T-helper 2 cell (primary cell): ENCODE measurements at regions not wholly inside any gene's neighbourhood (a gene's known extent, or its start where the extent isn't known, plus 50 kb on each side); places are given as distances from the start of the nearest gene placed in this dataset.
A peak's percentile ranks its signal among the peaks of the same experiment; 100 is the strongest.

Experiments used
- DNase-seq, 5 experiments: peaks; one replicate each; pipeline versions ENCODE4 v3.0.0 to v3.0.0-alpha.2; 2012 to 2022

GRCh38 chr11:70630068-70630467 lies 231.7 kb downstream of the CTTN start:
- DNase-seq = no peak

DNA sequence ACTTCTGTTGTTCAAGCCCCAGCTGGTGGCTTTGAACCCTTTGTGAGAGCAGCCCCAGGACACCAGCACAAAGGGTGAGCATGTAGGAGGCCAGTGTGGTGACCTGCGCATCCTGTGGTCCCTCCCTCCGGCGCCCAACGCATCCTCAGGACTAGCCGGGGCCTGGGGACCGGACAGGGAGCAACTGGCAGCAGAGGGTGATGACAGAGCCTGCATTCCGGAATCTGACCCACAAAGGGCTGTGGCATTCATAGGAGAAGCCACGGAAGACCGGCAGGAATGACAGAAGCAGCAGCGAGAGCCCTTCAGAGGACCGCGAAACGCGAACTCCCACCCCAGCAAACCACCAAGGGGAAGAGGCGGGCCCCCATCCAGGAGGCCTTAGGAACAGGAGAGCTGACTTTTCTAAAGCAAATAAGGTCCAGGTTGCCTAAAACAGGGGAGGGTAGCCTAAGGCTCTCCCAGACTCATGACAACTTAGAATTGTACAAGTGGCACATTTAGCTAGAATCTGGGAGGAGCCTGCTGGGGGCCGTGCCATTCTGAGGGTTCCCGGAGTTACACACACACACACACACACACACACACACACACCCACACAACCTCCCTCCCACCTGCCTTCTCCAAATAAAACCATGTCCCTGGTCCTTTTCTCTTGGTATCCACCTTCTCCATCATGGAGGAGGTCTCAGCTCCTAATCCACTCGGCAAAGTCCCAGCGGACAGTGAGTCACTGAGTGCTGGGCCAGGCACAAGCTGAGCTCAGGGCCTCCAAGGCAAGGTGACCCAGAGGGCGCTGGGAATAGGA lies 232.7 kb downstream of the CTTN start:
- DNase-seq = no peak

DNA sequence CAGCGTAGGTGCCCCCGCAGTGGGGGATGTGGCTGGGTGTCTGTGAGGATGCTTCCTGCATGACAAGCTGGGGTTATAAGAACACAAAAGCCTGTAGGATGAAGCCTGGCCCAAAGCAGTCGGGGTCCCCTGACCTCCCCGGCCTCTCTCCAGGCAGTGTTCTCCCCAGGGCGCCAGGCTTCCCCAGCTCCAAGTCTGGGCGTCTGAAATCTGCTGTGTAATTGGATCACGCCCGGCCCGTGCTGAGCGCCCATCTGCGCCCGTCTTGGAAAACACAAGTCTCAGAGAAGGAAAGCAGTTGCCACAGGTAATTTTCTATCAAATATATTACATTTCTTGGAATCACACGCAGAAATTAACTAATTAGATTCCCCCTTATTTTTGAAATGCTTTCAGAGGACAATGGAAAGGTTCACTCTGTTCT lies 233.3 kb downstream of the CTTN start:
- no peak for DNase-seq

DNA sequence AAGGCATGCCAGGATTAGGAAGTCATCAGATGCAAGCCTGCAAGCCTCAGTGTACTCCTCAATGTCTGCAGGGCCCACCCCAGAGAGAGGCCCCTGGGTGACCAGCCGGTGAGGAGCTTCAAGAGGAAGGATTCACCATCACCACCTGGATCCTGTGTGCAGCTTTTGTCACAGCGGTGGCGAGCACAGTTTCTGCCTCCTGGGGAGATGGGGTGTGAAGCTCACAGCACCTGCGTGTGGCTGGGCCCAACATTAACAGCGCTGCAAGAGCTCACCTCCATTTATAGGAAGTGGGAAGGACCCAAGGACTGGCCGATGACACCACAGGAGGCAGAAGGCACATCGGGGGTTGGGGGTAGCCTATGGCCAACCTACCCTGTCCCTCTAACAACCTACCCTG lies 235.3 kb downstream of the CTTN start:
- DNase-seq = no peak

DNA sequence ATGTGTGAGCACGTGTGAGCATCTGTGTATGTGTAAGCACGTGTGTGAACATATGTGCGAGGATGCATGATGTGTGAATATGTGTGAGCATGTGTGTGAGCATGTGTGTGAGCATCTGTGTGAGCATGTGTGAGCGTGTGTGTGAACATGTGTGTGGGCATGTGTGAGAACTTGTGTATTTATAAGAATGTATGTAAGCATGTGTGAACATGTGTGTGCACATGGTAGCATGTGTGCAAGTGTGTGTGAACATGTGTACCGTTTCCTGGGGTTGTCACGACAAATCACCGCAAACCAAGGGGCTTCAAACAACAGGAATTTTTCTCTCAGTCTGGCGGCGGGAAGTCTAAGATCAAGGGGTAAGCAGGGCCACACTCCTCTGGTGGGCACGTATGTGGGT lies 238.3 kb downstream of the CTTN start:
- no peak for DNase-seq

- no peak for DNase-seq
These were observed 239.0 kb downstream of the CTTN start for GRCh38 chr11:70637186-70637800.

DNA sequence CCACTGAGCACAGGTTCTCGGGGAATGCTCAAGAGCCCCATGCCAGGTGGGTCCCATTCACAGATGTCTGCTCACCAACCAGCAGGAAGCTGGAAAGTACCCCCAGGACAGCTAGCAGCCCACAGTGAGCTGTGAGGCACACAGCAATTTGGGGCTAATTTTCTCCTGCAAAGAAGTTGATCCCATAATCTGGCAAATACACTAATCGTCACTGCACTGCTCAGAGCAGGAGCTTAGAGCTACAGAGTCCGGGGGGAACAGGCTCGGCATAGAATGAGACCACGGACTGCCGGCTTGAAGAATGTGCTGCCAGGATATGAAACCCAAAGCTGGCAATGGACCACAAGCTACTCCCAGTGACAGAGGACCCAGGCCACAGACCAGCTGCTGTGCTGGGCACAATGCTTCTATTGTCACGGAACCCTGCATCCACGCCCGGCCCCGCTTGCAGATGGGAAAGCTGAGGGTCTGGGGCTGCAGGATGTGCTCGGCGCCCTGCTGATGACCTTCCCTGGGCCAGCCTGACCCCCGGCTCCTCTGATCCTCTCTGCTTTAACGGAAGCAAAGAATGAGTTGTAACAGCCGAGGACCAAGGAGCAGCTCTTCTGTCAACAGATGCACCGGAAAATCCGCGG lies 239.7 kb downstream of the CTTN start:
- DNase-seq = no peak

DNA sequence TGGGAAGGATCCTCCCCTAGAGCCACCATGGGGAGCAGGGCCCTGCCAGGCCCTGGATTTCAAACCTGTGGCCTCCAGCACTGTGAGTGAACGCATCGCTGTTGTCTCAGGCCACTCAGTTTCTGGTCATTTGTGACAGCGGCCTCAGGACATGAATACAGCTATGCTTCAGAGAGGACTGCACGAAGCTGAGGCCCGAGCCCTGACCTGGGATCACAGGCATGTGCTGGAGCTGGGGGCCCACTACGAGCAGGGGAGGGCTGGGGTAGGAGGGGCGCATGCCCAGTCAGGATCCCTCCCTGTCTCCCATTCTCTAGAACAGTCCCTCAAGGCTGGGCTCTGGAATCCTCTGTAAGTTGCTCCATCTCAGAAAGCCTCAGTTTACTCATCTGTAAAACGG lies 242.1 kb downstream of the CTTN start:
- DNase-seq = no peak

DNA sequence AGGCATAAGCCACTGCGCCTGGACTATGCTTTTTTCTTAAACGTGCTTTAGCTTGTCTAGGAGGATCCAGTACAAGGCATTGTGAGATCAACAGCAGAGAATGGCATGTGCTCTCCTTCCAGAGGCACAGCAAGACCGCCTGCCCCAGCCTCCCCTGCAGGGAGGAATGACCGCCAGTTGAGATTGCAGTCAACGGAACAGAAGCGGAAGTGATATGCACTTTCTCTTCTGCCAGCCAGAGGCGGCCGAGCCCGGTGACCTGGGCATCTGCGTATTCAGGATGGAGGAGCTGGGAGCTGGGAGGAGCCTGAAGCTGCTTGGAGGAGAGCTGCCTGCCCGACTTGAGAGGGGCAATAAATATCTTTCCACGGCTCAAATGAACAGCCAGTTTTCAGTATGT lies 243.0 kb downstream of the CTTN start:
- no peak for DNase-seq

DNA sequence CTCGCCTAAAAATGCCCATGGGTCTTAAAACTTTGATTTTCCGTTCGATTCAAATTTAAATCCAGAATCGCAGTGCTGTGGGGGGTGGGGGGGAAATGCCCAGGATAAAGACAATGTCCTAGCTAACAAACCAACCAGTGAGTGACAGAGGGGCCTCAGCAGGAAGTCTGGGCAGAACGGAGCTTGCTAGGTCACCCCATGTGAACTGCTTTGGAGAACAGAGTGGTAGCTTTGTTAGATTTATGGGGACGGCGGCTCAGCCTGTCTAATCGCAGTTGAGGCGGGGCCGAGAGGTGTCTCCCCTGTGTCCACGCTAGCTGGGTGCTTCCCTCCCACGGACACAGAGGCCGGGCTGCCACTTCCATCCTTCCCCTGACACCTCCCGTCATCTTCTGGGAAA lies 243.9 kb downstream of the CTTN start:
- no peak for DNase-seq

GRCh38 chr11:70643642-70644041 lies 245.3 kb downstream of the CTTN start:
- DNase-seq = no peak

DNA sequence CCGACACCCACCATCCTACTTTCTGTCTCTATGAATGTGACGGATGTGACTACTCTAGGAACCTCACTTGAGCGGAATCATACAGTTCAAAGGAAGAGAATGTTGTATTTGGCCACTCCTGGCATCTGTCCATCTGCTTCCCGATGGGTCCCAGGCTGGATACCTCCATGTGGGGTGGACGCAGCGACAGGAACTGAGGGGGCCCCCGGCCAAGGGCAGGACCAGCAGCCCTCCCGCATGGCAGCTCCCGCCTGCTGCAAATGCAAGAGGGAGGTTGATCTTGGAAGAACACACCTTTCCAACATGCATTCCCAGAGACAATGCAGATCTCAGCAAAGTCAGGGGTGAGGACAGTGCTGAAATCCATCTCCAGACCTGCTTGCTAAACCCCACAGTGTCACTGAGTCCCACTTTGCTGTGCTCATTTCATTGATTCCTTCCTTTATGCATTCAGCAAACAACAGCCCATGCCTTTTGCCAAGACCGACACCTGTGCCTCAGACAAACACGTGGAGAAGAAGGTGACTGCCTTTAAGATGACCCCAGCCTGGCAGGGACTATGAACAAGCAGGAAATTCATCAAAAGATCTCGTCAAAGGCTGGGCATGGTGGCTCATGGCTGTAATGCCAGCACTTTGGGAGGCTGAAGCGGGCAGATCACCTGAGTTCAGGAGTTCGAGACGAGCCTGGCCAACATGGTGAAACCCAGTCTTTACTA lies 246.2 kb downstream of the CTTN start:
- DNase-seq = no peak

DNA sequence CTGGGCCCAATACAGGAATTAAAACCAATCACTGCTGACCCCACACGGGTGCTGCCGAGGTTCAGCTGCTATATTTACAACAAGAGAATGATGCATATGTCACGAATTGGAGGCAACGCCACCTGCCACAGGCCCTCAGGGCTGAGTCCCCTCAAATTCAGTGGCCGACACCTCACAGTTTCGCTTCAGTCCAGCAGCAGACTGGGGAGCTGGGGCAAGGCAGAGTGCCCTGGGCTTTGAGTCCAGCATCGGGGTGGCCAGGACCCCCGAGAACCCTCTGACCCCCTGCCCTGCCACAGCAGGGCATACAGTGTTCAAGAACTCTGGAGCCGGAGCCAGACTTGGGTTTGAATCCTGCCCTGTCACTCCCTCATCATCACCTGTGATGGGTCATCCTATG lies 247.2 kb downstream of the CTTN start:
- no peak for DNase-seq

GRCh38 chr11:70646272-70647049 lies 248.1 kb downstream of the CTTN start:
- DNase-seq = no peak

GRCh38 chr11:70647188-70648166 lies 249.1 kb downstream of the CTTN start:
- DNase-seq = no peak

DNA sequence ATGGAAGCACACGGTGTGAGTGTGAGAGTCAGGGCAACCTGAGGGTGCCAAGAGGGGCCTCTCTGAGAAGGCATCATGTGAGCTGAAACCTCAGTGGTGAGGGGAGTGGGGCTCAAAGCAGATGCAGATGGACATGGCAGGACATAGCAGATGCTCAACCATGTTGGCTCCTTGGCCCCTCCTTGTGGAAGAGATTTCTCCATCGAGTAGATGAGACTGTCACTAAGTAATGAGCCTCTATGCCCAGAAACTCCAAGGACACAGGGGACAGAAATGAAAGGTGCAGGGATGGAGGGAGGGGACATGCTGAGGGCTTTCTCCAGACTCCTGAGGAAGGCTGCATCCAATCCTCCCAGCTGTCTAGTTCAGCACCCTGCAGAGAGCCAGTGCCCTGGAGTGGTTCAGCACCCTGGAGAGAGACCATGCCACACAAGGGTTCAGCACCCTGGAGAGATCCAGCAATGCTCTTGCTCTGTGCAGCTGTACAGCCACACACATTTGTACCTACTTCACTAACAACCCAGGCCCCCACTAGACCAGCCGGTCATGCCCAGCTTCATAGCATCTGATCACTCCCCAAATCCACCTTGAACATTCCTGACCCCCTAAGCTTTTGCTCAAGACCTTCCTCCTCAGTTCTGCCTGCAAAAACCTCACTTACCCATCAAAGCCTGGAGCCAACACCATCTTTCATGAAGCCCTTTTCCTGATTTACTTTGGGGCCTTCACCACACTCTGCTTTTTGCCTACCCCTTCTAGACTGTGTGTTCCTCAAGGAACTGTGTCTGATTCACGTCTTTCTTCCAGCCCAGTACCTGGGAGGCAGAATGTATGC lies 252.0 kb downstream of the CTTN start:
- peak in 1 of 5 experiments; percentile 47 for DNase-seq

DNA sequence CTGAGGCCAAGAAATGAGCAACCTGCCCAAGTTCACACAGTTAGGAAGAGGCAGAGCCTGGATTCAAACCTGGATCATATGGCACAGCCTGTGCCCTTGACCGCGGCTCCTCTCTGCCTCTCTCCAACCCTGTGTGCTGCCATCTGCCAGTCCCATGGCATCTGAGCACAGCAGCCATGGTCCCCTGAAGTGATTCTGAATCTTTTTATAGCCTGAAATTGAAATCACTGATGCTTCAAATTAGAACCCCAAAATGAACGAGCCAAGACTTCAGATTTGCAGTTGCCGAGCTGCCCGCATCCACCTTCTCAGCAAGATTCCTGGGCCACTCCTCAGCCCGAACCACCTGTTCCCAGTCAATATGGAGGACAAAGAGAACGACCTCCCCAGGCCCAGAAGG lies 252.7 kb downstream of the CTTN start:
- DNase-seq = no peak

GRCh38 chr11:70654016-70654415 lies 255.7 kb downstream of the CTTN start:
- no peak for DNase-seq

DNA sequence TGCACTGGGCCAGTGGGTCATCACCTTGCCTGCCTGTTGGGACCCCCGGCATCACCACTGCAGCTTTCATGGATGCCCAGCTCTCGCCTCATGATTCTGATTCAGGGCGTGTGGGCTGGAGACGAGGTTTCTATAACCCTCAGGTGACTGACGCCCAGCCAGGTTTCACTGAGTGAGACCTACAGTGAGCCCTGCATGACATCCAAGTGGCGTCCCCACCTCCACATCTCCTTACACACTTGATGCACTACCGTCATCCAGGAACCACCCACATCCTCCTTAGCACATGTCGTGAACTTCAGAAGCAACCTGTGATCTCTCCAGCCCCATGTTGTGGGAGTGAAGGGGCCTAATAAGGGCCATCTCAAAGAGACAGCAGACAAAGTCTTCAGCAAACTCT lies 257.5 kb downstream of the CTTN start:
- no peak for DNase-seq

DNA sequence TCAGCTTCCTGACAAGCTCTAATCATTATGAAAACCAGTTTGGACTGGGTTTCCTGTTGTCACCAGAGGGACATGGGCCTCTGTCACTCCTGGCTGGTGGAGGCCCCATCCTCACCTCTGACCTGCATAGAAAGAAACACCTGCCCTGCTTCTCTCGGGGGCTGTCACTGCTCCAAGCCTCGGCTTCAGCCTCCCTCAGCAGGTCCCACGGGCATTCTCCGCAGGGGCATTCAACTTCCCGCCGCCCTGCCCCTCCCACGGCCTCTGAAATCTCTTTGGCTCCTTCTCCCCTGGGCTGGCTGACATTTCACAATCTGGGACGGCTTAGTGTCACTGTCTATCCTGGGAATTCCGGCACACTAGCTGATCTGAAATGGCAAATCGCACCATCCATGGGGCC lies 257.9 kb downstream of the CTTN start:
- no peak for DNase-seq
